GM23338 (cell line): ENCODE measurements at regions not wholly inside any gene's neighbourhood (a gene's known extent, or its start where the extent isn't known, plus 50 kb on each side); places are given as distances from the start of the nearest gene placed in this dataset.

Experiments used
- ATAC-seq: fragments of 200-7000 bp; cut with Tn5 transposase; 3 replicates; pipeline ENCODE4 v1.9.1; 2020
- DNase-seq: peaks from one replicate; pipeline ENCODE4 v3.0.0-alpha.2; 2015; ENCODE audit warnings: low spot score
- H2AFZ ChIP-seq: fragments of 200-600 bp; sonication (generic); 2 replicates; pipeline ENCODE4 v1.8.0; 2016; ENCODE audit warnings: antibody characterized with exemption, mild to moderate bottlenecking, moderate library complexity
- H3F3A ChIP-seq: fragments of 200-600 bp; sonication (generic); replicated peaks from 2 replicates; pipeline ENCODE4 v1.8.0; 2017; ENCODE audit warnings: antibody characterized with exemption, mixed run types, low read depth
- H3K27ac ChIP-seq: fragments of 200-600 bp; sonication (generic); 2 replicates; pipeline ENCODE4 v1.6.1; 2016; ENCODE audit warnings: low read depth
- H3K27me3 ChIP-seq: fragments of 200-600 bp; sonication (generic); 2 replicates; pipeline ENCODE4 v1.8.0; 2016; ENCODE audit warnings: mild to moderate bottlenecking, mixed run types, moderate library complexity; ENCODE audit not compliant: insufficient read depth
- H3K36me3 ChIP-seq: fragments of 200-600 bp; sonication (generic); 2 replicates; pipeline ENCODE4 v1.8.0; 2016; ENCODE audit warnings: mild to moderate bottlenecking; ENCODE audit not compliant: insufficient read depth
- H3K4me1 ChIP-seq: fragments of 200-600 bp; sonication (generic); 2 replicates; pipeline ENCODE4 v1.8.0; 2016; ENCODE audit warnings: mild to moderate bottlenecking, moderate library complexity; ENCODE audit not compliant: insufficient read depth
- H3K4me2 ChIP-seq: fragments of 200-600 bp; sonication (generic); 2 replicates; pipeline ENCODE4 v1.7.1; 2017; ENCODE audit warnings: mixed run types
- H3K4me3 ChIP-seq: fragments of 200-600 bp; sonication (generic); 2 replicates; pipeline ENCODE4 v1.6.1; 2016; ENCODE audit warnings: mixed run types
- H3K79me2 ChIP-seq: fragments of 200-600 bp; sonication (generic); replicated peaks from 2 replicates; pipeline ENCODE4 v1.8.0; 2017; ENCODE audit warnings: mild to moderate bottlenecking; ENCODE audit not compliant: insufficient read depth
- H3K9me2 ChIP-seq: fragments of 200-600 bp; sonication (generic); 2 replicates; pipeline ENCODE4 v1.8.0; 2017; ENCODE audit not compliant: insufficient read depth
- H4K20me1 ChIP-seq: fragments of 200-600 bp; sonication (generic); replicated peaks from 2 replicates; pipeline ENCODE4 v1.8.0; 2017; ENCODE audit warnings: mild to moderate bottlenecking; ENCODE audit not compliant: insufficient read depth
- H3K27ac Mint-ChIP-seq: 2 replicates; pipeline ENCODE4 v1.8.0; 2020; ENCODE audit warnings: inconsistent platforms, mild to moderate bottlenecking, moderate library complexity, mixed read lengths
- H3K27me3 Mint-ChIP-seq: 3 replicates; pipeline ENCODE4 v1.8.0; 2022; ENCODE audit warnings: low read depth, mild to moderate bottlenecking, moderate library complexity, mixed read lengths, inconsistent platforms; ENCODE audit not compliant: insufficient read depth, poor library complexity
- H3K36me3 Mint-ChIP-seq: 3 replicates; pipeline ENCODE4 v1.8.0; 2021; ENCODE audit warnings: low read depth, mild to moderate bottlenecking, inconsistent platforms, moderate library complexity, mixed read lengths
- H3K4me1 Mint-ChIP-seq: 3 replicates; pipeline ENCODE4 v1.8.0; 2020; ENCODE audit warnings: mild to moderate bottlenecking, inconsistent platforms, mixed read lengths
- H3K4me3 Mint-ChIP-seq: 3 replicates; pipeline ENCODE4 v1.8.0; 2021; ENCODE audit warnings: moderate library complexity, mild to moderate bottlenecking, inconsistent platforms, mixed read lengths
- H3K9me3 Mint-ChIP-seq: 3 replicates; pipeline ENCODE4 v1.8.0; 2020; ENCODE audit warnings: moderate library complexity, mild to moderate bottlenecking, inconsistent platforms, mixed read lengths
- EZH2 ChIP-seq: fragments of 200-600 bp; sonication (generic); IDR thresholded peaks from one replicate; pipeline ENCODE4 v1.8.0; 2017; ENCODE audit warnings: antibody characterized with exemption, mild to moderate bottlenecking, low read depth; ENCODE audit not compliant: unreplicated experiment
- EZH2phosphoT487 ChIP-seq: fragments of 200-600 bp; sonication (generic); IDR thresholded peaks from one replicate; pipeline ENCODE4 v1.8.1; 2018; ENCODE audit warnings: antibody characterized with exemption; ENCODE audit not compliant: unreplicated experiment
- POLR2AphosphoS5 ChIP-seq: IDR thresholded peaks from 2 replicates; pipeline ENCODE4 v1.6.1; 2016; ENCODE audit warnings: antibody characterized with exemption, low read depth
- STAT1 ChIP-seq: IDR thresholded peaks from one replicate; pipeline ENCODE4 v1.6.1; 2016; ENCODE audit warnings: antibody characterized with exemption; ENCODE audit not compliant: unreplicated experiment
- TF ChIP-seq, protein P1 (sequence below): fragments of 250-450 bp; sonication (Bioruptor Pico); IDR thresholded peaks from 2 replicates; pipeline ENCODE4 v1.5.0; 2020; ENCODE audit warnings: mild to moderate bottlenecking, moderate library complexity
- TF ChIP-seq, protein P2 (sequence below), 2 experiments: fragments of 200-600 bp in 1 of 2; sonication (generic) in 1 of 2; conservative IDR thresholded peaks; 2 replicates each; pipeline versions ENCODE4 v1.5.1 to v1.6.1; 2016 to 2017; ENCODE audit warnings: antibody characterized with exemption in 2 of 2, low read depth in 2 of 2, mild to moderate bottlenecking in 2 of 2, moderate library complexity in 1 of 2

DNA sequence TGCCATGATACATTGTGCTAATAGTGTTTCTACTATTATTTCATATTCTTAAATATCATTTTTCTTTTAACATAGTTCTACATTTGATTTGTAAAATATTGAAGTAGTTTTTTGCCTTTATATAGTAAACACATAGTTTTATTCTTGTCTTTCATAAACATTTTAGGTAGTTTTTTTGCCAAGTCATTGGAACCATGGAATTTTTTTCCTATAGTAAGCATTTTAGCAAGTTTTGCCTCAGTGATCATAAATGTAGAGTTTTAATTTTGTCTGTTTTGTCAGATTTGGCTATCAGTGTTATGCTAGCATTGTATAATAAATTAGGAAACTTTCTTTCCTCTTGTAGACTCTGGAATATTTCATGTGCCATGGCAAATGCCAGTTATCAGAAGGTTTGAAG lies 137.1 kb upstream of the LPAR1 start:
- no peak overlapping the region for H3K4me3 Mint-ChIP-seq
- H3K36me3 Mint-ChIP-seq: no peaks in the 10 kb centered on the region
- Histone ChIP-seq H3K27me3 (no peaks in the 10 kb centered on the region), H2AFZ (no peak overlapping the region), H3K4me2 (no peak overlapping the region), H4K20me1 (no peaks in the 10 kb centered on the region), H3K9me2 (no peaks in the 10 kb centered on the region), H3K79me2 (no peaks in the 10 kb centered on the region), H3K4me3 (no peak overlapping the region), H3F3A (no peaks in the 10 kb centered on the region), H3K27ac (no peak overlapping the region), H3K36me3 (no peaks in the 10 kb centered on the region), H3K4me1 (no peaks in the 10 kb centered on the region)
- no peaks in the 10 kb centered on the region for H3K27me3 Mint-ChIP-seq
- no peaks in the 10 kb centered on the region; the same call in 2 of the 3 replicates for H3K9me3 Mint-ChIP-seq
- ATAC-seq (no peak), DNase-seq (no peak)
- peaks cover 7% of the 10 kb centered on the region for H3K4me1 Mint-ChIP-seq
- H3K27ac Mint-ChIP-seq: no peak overlapping the region
- TF ChIP-seq POLR2AphosphoS5: no peak
- TF ChIP-seq, protein P1, sequence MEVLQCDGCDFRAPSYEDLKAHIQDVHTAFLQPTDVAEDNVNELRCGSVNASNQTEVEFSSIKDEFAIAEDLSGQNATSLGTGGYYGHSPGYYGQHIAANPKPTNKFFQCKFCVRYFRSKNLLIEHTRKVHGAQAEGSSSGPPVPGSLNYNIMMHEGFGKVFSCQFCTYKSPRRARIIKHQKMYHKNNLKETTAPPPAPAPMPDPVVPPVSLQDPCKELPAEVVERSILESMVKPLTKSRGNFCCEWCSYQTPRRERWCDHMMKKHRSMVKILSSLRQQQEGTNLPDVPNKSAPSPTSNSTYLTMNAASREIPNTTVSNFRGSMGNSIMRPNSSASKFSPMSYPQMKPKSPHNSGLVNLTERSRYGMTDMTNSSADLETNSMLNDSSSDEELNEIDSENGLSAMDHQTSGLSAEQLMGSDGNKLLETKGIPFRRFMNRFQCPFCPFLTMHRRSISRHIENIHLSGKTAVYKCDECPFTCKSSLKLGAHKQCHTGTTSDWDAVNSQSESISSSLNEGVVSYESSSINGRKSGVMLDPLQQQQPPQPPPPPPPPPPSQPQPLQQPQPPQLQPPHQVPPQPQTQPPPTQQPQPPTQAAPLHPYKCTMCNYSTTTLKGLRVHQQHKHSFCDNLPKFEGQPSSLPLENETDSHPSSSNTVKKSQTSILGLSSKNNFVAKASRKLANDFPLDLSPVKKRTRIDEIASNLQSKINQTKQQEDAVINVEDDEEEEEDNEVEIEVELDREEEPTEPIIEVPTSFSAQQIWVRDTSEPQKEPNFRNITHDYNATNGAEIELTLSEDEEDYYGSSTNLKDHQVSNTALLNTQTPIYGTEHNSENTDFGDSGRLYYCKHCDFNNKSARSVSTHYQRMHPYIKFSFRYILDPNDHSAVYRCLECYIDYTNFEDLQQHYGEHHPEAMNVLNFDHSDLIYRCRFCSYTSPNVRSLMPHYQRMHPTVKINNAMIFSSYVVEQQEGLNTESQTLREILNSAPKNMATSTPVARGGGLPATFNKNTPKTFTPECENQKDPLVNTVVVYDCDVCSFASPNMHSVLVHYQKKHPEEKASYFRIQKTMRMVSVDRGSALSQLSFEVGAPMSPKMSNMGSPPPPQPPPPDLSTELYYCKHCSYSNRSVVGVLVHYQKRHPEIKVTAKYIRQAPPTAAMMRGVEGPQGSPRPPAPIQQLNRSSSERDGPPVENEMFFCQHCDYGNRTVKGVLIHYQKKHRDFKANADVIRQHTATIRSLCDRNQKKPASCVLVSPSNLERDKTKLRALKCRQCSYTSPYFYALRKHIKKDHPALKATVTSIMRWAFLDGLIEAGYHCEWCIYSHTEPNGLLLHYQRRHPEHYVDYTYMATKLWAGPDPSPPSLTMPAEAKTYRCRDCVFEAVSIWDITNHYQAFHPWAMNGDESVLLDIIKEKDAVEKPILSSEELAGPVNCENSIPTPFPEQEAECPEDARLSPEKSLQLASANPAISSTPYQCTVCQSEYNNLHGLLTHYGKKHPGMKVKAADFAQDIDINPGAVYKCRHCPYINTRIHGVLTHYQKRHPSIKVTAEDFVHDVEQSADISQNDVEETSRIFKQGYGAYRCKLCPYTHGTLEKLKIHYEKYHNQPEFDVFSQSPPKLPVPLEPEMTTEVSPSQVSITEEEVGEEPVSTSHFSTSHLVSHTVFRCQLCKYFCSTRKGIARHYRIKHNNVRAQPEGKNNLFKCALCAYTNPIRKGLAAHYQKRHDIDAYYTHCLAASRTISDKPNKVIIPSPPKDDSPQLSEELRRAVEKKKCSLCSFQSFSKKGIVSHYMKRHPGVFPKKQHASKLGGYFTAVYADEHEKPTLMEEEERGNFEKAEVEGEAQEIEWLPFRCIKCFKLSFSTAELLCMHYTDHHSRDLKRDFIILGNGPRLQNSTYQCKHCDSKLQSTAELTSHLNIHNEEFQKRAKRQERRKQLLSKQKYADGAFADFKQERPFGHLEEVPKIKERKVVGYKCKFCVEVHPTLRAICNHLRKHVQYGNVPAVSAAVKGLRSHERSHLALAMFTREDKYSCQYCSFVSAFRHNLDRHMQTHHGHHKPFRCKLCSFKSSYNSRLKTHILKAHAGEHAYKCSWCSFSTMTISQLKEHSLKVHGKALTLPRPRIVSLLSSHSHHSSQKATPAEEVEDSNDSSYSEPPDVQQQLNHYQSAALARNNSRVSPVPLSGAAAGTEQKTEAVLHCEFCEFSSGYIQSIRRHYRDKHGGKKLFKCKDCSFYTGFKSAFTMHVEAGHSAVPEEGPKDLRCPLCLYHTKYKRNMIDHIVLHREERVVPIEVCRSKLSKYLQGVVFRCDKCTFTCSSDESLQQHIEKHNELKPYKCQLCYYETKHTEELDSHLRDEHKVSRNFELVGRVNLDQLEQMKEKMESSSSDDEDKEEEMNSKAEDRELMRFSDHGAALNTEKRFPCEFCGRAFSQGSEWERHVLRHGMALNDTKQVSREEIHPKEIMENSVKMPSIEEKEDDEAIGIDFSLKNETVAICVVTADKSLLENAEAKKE (CRISPR knock-in tag): no peak
- TF ChIP-seq STAT1: no peak
- no peak for TF ChIP-seq EZH2
- no peak for TF ChIP-seq EZH2phosphoT487
- TF ChIP-seq, protein P2, sequence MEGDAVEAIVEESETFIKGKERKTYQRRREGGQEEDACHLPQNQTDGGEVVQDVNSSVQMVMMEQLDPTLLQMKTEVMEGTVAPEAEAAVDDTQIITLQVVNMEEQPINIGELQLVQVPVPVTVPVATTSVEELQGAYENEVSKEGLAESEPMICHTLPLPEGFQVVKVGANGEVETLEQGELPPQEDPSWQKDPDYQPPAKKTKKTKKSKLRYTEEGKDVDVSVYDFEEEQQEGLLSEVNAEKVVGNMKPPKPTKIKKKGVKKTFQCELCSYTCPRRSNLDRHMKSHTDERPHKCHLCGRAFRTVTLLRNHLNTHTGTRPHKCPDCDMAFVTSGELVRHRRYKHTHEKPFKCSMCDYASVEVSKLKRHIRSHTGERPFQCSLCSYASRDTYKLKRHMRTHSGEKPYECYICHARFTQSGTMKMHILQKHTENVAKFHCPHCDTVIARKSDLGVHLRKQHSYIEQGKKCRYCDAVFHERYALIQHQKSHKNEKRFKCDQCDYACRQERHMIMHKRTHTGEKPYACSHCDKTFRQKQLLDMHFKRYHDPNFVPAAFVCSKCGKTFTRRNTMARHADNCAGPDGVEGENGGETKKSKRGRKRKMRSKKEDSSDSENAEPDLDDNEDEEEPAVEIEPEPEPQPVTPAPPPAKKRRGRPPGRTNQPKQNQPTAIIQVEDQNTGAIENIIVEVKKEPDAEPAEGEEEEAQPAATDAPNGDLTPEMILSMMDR (conservative IDR thresholded peaks at IDR 0.05; ENCODE audit: low read depth in 2 of 2): no peak
